Spleen (tissue), 11 donors: ENCODE measurements at regions not wholly inside any gene's neighbourhood (a gene's known extent, or its start where the extent isn't known, plus 50 kb on each side); places are given as distances from the start of the nearest gene placed in this dataset.

Source experiments
- DNase-seq: peaks from one replicate; pipeline ENCODE4 v3.0.0-alpha.2; 2020
- H3K27ac ChIP-seq, 8 donors: fragments of 200-600 bp; sonication (generic) in 7 of 8; 1 replicate in 4 of 8; 2 replicates in 4 of 8; pipeline versions ENCODE4 v1.5.0 to v1.8.0; 2016 to 2021; ENCODE audit warnings: inconsistent platforms in 4 of 8, mild to moderate bottlenecking in 4 of 8, moderate library complexity in 1 of 8
- H3K27me3 ChIP-seq, 7 donors: fragments of 200-600 bp; sonication (generic) in 6 of 7; replicated peaks in 1 of 7; 1 replicate in 4 of 7; 2 replicates in 3 of 7; pipeline versions ENCODE4 v1.5.0 to v1.8.0; 2016 to 2021; ENCODE audit warnings: inconsistent platforms in 3 of 7, mild to moderate bottlenecking in 1 of 7
- H3K36me3 ChIP-seq, 6 donors: fragments of 200-600 bp; sonication (generic) in 5 of 6; 1 replicate in 4 of 6; 2 replicates in 2 of 6; pipeline versions ENCODE4 v1.5.0 to v1.8.0; 2016 to 2021; ENCODE audit warnings: inconsistent platforms in 2 of 6
- H3K4me1 ChIP-seq, 6 donors: fragments of 200-600 bp; sonication (generic) in 5 of 6; 1 replicate in 3 of 6; 2 replicates in 3 of 6; pipeline versions ENCODE4 v1.5.0 to v1.8.0; 2016 to 2021; ENCODE audit warnings: inconsistent platforms in 3 of 6
- H3K4me3 ChIP-seq, 8 donors: fragments of 200-600 bp; sonication (generic) in 7 of 8; 1 replicate in 4 of 8; 2 replicates in 4 of 8; pipeline versions ENCODE4 v1.5.0 to v1.8.0; 2016 to 2021; ENCODE audit warnings: inconsistent platforms in 4 of 8, mild to moderate bottlenecking in 4 of 8, moderate library complexity in 2 of 8
- H3K9me3 ChIP-seq, 8 donors: fragments of 200-600 bp; sonication (generic) in 7 of 8; 1 replicate in 4 of 8; 2 replicates in 4 of 8; pipeline versions ENCODE4 v1.5.0 to v1.8.0; 2016 to 2021; ENCODE audit warnings: inconsistent platforms in 4 of 8
- POLR2A ChIP-seq, 3 donors: fragments of 450-650 bp; IDR thresholded peaks; one replicate each; pipeline ENCODE4 v1.5.1; 2017; ENCODE audit warnings: antibody characterized with exemption in 3 of 3, mild to moderate bottlenecking in 1 of 3
- POLR2AphosphoS5 ChIP-seq, 3 donors: sonication (generic); formaldehyde crosslinking; IDR thresholded peaks; one replicate each; pipeline ENCODE4 v1.5.1; 2017; ENCODE audit warnings: antibody characterized with exemption in 3 of 3
- WGBS, 5 donors: extraction: QIAGEN DNeasy Blood & Tissue Kit in 3 of 5; methylation state at CpG; one replicate each; pipeline versions ENCODE4 v1.1.5 to v1.1.7; 2013 to 2018; 5-methylcytosine and 5-hydroxymethylcytosine counted together
- intact Hi-C: fragments of 100-400 bp; cut with DNase I; formaldehyde crosslinking; loops from one replicate; pipeline ENCODE4 v1.15.0; 2023; ENCODE audit warnings: low total_unique reads
- TF ChIP-seq, protein P1 (sequence below), 11 experiments: fragments of 200-600 bp in 7 of 11; fragments of 450-650 bp in 4 of 11; sonication (generic) in 4 of 11; IDR thresholded peaks in 8 of 11; conservative IDR thresholded peaks in 3 of 11; 1 replicate in 7 of 11; 2 replicates in 4 of 11; pipeline versions ENCODE4 v1.4.0 to v1.8.0; 2016 to 2021; ENCODE audit warnings: antibody characterized with exemption in 11 of 11, inconsistent platforms in 4 of 11, mild to moderate bottlenecking in 1 of 11
- donor health status: healthy with polysubstance abuse.
- donor health status: DM: no; HTN: no; CAD: no; lungs with moderate emphysema.
- donor health status: DM: no; HTN: no; CAD: no.
- donor health status: Bipolar disorder and iron deficiency.
- donor health status: healthy.
- donor health status: DM: no; HTN: no; CAD: no.
- donor health status: DM: yes; HTN: yes; CAD: no.

DNA sequence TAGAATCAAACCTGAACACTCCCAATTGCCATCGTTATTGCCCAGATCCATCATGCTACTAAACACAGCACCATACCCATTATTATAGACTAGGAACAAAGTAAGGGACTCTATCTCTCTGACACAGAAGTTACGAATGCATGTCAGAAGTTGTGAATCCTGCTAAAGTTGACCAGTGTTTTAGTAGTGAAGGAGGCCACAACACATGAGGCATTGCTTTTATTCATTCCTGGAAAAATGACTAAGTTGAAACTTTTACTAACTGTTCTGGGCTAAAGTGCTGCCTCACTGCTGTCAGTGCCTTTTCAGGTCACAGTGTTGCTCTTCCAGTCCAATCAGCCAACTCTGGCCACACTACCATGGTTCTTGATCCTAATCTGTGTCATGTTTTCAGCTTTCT lies 911.1 kb downstream of the TTLL7 start:
- TF ChIP-seq POLR2AphosphoS5 (IDR thresholded peaks at IDR 0.05) (no peak), POLR2A (IDR thresholded peaks at IDR 0.05) (no peak)
- TF ChIP-seq, protein P1, sequence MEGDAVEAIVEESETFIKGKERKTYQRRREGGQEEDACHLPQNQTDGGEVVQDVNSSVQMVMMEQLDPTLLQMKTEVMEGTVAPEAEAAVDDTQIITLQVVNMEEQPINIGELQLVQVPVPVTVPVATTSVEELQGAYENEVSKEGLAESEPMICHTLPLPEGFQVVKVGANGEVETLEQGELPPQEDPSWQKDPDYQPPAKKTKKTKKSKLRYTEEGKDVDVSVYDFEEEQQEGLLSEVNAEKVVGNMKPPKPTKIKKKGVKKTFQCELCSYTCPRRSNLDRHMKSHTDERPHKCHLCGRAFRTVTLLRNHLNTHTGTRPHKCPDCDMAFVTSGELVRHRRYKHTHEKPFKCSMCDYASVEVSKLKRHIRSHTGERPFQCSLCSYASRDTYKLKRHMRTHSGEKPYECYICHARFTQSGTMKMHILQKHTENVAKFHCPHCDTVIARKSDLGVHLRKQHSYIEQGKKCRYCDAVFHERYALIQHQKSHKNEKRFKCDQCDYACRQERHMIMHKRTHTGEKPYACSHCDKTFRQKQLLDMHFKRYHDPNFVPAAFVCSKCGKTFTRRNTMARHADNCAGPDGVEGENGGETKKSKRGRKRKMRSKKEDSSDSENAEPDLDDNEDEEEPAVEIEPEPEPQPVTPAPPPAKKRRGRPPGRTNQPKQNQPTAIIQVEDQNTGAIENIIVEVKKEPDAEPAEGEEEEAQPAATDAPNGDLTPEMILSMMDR (IDR thresholded peaks at IDR 0.05 in 8 of 11, conservative IDR thresholded peaks at IDR 0.05 in 3 of 11), result no peak
- no peaks in the 10 kb centered on the region for H3K4me1 ChIP-seq
- no peaks in the 10 kb centered on the region for H3K9me3 ChIP-seq
- no peak for DNase-seq
- no peaks in the 10 kb centered on the region for H3K36me3 ChIP-seq
- 83 to 96% (median 93%) methylated on average over 2 of the region's 2 CpGs for WGBS, 5 donors
- intact Hi-C loops, result no loop called here
- H3K27me3 ChIP-seq, result no peaks in the 10 kb centered on the region
- no peak overlapping the region for H3K27ac ChIP-seq
- H3K4me3 ChIP-seq, result no peak overlapping the region

DNA sequence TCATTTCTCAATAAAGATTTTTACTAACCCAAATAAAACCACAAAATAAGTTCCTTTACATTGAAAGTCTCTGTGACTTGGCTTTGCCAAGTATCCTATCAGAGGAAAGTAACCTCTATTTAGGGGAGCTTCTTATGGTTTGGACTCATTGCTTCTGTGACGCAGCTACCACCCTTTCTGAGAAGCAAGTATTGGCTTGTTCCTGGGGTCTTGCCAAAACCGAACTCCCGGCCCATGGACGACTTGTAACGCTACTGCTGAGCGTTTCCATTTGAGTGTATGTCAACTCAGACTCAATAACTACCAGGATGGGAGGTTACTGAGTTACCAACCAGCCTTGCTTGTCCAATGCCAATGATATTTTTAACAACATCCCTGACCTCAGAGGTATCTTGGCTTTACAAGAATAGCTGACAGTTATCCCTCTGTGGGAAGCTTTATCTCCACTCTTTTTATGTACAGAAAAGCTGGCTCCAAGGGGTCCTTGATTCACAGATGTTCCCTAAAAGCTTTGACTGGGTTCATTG lies 911.9 kb downstream of the TTLL7 start:
- Histone ChIP-seq H3K27ac (no peak overlapping the region), H3K4me3 (no peak overlapping the region), H3K27me3 (no peaks in the 10 kb centered on the region), H3K4me1 (no peaks in the 10 kb centered on the region), H3K36me3 (no peaks in the 10 kb centered on the region), H3K9me3 (no peaks in the 10 kb centered on the region)
- WGBS, 5 donors, result 85 to 98% (median 93%) methylated on average over 6 of the region's 6 CpGs
- intact Hi-C loops, result no loop called here
- no peak for DNase-seq
- no peak for TF ChIP-seq POLR2AphosphoS5 (IDR thresholded peaks at IDR 0.05)
- no peak for TF ChIP-seq POLR2A (IDR thresholded peaks at IDR 0.05)
- TF ChIP-seq, protein P1 (IDR thresholded peaks at IDR 0.05 in 8 of 11, conservative IDR thresholded peaks at IDR 0.05 in 3 of 11), result no peak

DNA sequence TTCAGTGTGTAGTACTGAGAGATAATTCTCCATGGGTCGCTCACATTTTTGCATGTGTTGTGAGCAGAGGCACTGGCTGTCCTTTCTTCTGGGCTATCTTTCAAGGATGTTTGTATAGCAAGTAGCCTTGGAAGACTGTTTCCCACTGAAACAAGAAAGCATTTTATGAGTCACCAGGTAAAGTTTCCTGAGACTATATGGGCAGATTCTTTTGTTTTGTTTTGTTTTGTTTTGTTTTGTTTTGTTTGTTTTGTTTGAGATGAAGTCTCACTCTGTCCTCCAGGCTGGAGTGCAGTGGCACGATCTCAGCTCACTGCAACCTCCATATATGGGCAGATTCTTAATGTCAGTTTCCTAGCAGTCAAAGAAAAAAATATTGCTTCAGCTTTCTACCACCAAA lies 912.6 kb downstream of the TTLL7 start:
- TF ChIP-seq POLR2A (IDR thresholded peaks at IDR 0.05), result no peak
- TF ChIP-seq, protein P1 (IDR thresholded peaks at IDR 0.05 in 8 of 11, conservative IDR thresholded peaks at IDR 0.05 in 3 of 11), result no peak
- H3K4me3 ChIP-seq, result no peak overlapping the region
- H3K27me3 ChIP-seq, result no peaks in the 10 kb centered on the region
- no peaks in the 10 kb centered on the region for H3K9me3 ChIP-seq
- intact Hi-C loops, result no loop called here
- 43 to 73% (median 56%) methylated on average over 2 of the region's 2 CpGs for WGBS, 5 donors
- no peaks in the 10 kb centered on the region for H3K36me3 ChIP-seq
- no peaks in the 10 kb centered on the region for H3K4me1 ChIP-seq
- DNase-seq, result no peak
- H3K27ac ChIP-seq, result no peak overlapping the region

DNA sequence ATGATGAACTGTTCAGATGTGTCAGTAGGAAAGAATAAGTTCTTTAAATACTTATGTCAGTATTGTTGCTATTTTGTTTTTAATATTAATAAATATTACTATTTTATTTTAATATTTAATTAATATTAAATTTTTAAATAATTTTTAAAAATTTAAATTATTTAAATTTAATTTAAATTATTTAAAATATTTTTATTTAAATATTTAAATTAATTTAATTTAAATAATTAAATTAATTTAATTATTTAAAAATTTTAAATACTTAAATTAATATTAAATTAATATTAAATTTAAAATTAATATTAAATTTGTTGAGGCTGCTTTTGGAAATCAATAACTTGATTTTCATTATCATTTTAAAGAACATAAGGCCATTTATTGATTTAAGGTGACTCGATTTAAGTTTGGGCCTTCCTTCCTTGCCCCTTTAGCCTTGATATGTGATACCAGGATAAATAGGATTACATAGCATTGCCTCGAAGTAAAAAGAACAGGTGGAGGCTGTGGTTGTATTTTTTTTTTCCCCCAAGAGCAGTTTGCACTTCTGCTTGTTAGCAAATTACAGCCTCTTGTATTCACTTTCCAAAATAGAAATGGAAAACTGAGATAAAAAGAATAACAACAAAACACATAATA lies 915.2 kb downstream of the TTLL7 start:
- Histone ChIP-seq H3K27ac (no peak overlapping the region), H3K4me3 (no peak overlapping the region), H3K36me3 (no peaks in the 10 kb centered on the region), H3K4me1 (no peaks in the 10 kb centered on the region), H3K27me3 (no peaks in the 10 kb centered on the region), H3K9me3 (no peaks in the 10 kb centered on the region)
- DNase-seq, result no peak
- 85 to 95% (median 86%) methylated on average over 2 of the region's 2 CpGs for WGBS, 5 donors
- TF ChIP-seq POLR2A (IDR thresholded peaks at IDR 0.05) (no peak), POLR2AphosphoS5 (IDR thresholded peaks at IDR 0.05) (no peak)
- TF ChIP-seq, protein P1 (IDR thresholded peaks at IDR 0.05 in 8 of 11, conservative IDR thresholded peaks at IDR 0.05 in 3 of 11), result no peak
- intact Hi-C loops, result no loop called here
